MM.1S (cell line): ENCODE measurements at regions not wholly inside any gene's neighbourhood (a gene's known extent, or its start where the extent isn't known, plus 50 kb on each side); places are given as distances from the start of the nearest gene placed in this dataset.
"Not testable (repeated sequence)": the region's sequence is repeated elsewhere in the genome, so short reads cannot be mapped to it uniquely, and the experiment has no call there.

Experiments
- CTCF ChIP-seq: fragments of 300-600 bp; sonication (generic); IDR thresholded peaks from 2 replicates; pipeline ENCODE4 v1.5.1; 2016; ENCODE audit warnings: antibody characterized with exemption, low read length, mixed read lengths
- EZH2 ChIP-seq: fragments of 300-600 bp; sonication (generic); optimal IDR thresholded peaks from 2 replicates; pipeline ENCODE3; 2017; ENCODE audit warnings: low read depth, mild to moderate bottlenecking, antibody characterized with exemption, low read length, mixed read lengths

- not testable (repeated sequence) for TF ChIP-seq CTCF, EZH2
These were observed 901.5 kb downstream of the TAF11L14 start for GRCh38 chr5:18535753-18536152.
